Ovary (tissue), 7 donors: ENCODE measurements at regions not wholly inside any gene's neighbourhood (a gene's known extent, or its start where the extent isn't known, plus 50 kb on each side); places are given as distances from the start of the nearest gene placed in this dataset.
"Not testable (repeated sequence)": the region's sequence is repeated elsewhere in the genome, so short reads cannot be mapped to it uniquely, and the experiment has no call there.

Experiments
- DNase-seq, 5 donors: peaks; one replicate each; pipeline ENCODE4 v3.0.0-alpha.2; 2019 to 2020
- H3K27ac ChIP-seq, 2 donors: fragments of 200-600 bp; one replicate each; pipeline versions ENCODE4 v1.5.1 to v1.8.0; 2019 to 2022
- H3K27me3 ChIP-seq: fragments of 200-600 bp; one replicate; pipeline ENCODE4 v1.8.0; 2022
- H3K36me3 ChIP-seq: fragments of 200-600 bp; sonication (generic); one replicate; pipeline ENCODE4 v1.5.1; 2019
- H3K4me1 ChIP-seq: one replicate; pipeline ENCODE4 v1.8.1; 2013; ENCODE audit warnings: mild to moderate bottlenecking, moderate library complexity; ENCODE audit not compliant: insufficient read depth
- H3K4me3 ChIP-seq: fragments of 200-600 bp; sonication (generic); one replicate; pipeline ENCODE4 v1.5.1; 2017
- H3K9me3 ChIP-seq, 2 donors: fragments of 200-600 bp in 1 of 2; sonication (generic) in 1 of 2; one replicate each; pipeline versions ENCODE4 v1.5.1 to v1.8.1; 2013 to 2019; ENCODE audit warnings: mild to moderate bottlenecking in 1 of 2, moderate library complexity in 1 of 2
- CTCF ChIP-seq, 3 donors: fragments of 450-650 bp in 2 of 3; fragments of 200-600 bp in 1 of 3; IDR thresholded peaks; one replicate each; pipeline versions ENCODE4 v1.5.1 to v1.8.0; 2016 to 2022; ENCODE audit warnings: antibody characterized with exemption in 3 of 3, mild to moderate bottlenecking in 1 of 3
- EP300 ChIP-seq: sonication (generic); formaldehyde crosslinking; IDR thresholded peaks from one replicate; pipeline ENCODE4 v1.6.1; 2017; ENCODE audit warnings: antibody characterized with exemption
- POLR2A ChIP-seq: fragments of 450-650 bp; IDR thresholded peaks from one replicate; pipeline ENCODE4 v1.6.1; 2017; ENCODE audit warnings: antibody characterized with exemption, mild to moderate bottlenecking, moderate library complexity
- WGBS, 3 donors: extraction: QIAGEN DNeasy Blood & Tissue Kit in 1 of 3; methylation state at CpG; one replicate each; pipeline versions ENCODE4 v1.1.5 to v1.1.7; 2013 to 2017; 5-methylcytosine and 5-hydroxymethylcytosine counted together
- intact Hi-C, 4 donors: fragments of 100-400 bp; cut with DNase I; formaldehyde crosslinking; loops; one replicate each; pipeline versions ENCODE4 v1.11.0 to v1.15.1; 2022 to 2023
- donor health status: DM: no; HTN: no; CAD: no; lungs with moderate emphysema.
- donor health status: DM: no; HTN: no; CAD: no.
- donor health status: Bipolar disorder and iron deficiency.
- donor health status: DM: no; HTN: no; CAD: no.
- donor health status: DM: yes; HTN: yes; CAD: no.

DNA sequence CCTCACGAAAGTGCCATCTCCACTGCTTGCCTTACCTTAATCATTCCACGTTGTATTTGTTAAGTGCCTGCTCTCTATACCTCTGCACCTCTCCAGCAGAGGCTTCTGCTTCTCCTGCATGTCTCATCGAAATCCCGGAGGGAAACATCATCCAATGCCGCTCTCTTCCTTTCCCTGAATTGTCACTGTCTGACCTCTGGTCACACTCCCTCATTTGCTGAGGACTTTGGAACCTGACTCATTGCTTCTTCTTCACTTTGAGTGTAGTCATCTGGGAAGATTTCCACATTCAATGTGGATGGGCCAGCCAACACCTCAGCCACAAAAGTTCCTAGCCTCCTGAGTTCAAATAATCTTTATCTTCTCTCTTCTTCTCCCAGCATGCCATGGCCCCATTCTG, 78.9 kb upstream of the BEND6 start:
- H3K4me1 ChIP-seq, result no peaks in the 10 kb centered on the region
- no peaks in the 10 kb centered on the region for H3K9me3 ChIP-seq
- intact Hi-C loops, result no loop called here
- WGBS, 3 donors, result 94 to 96% (median 95%) methylated on average over 5 of the region's 5 CpGs
- H3K36me3 ChIP-seq, result no peaks in the 10 kb centered on the region
- H3K27me3 ChIP-seq, result no peaks in the 10 kb centered on the region
- TF ChIP-seq EP300 (no peak), POLR2A (no peak), CTCF (IDR thresholded peaks at IDR 0.05) (no peak)
- no peak for DNase-seq
- H3K27ac ChIP-seq, result no peak overlapping the region
- no peak overlapping the region for H3K4me3 ChIP-seq

DNA sequence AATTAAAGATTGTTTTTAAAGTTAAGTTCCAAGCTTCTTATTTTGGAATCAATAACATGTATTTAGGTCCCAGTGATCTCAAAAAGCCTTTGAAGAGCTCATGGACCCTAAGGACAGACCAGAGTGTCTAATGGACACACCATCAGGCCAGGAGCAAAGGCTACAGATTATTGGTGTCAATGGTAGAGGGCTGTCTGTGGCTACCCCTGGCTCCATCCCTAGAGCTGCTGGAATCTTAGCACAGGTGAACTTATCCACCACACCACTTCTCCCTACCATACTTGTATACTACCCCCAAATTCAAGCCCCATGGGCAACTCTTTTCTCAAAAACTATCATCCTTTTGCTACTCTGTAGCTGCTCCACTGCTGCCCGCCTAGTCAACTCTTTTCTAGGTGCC, 79.4 kb upstream of the BEND6 start:
- intact Hi-C loops, result no loop called here

GRCh38 chr6:56874328-56874727, 80.6 kb upstream of the BEND6 start:
- Histone ChIP-seq H3K4me1 (no peaks in the 10 kb centered on the region), H3K36me3 (no peaks in the 10 kb centered on the region), H3K4me3 (no peak overlapping the region), H3K9me3 (no peaks in the 10 kb centered on the region), H3K27ac (no peak overlapping the region), H3K27me3 (no peaks in the 10 kb centered on the region)
- TF ChIP-seq CTCF (IDR thresholded peaks at IDR 0.05) (no peak), POLR2A (no peak), EP300 (no peak)
- WGBS, 3 donors, result 83 to 93% (median 86%) methylated on average over 3 of the region's 3 CpGs
- no peak for DNase-seq
- intact Hi-C loops, result no loop called here

More for the DNA sequence above, 79.4 kb upstream of the BEND6 start:
- Histone ChIP-seq H3K27ac (no peak overlapping the region), H3K4me1 (no peaks in the 10 kb centered on the region), H3K36me3 (no peaks in the 10 kb centered on the region), H3K27me3 (no peaks in the 10 kb centered on the region), H3K9me3 (no peaks in the 10 kb centered on the region), H3K4me3 (no peak overlapping the region)
- 97 to 98% (median 98%) methylated on average over 1 of the region's 1 CpG for WGBS, 3 donors
- no peak for TF ChIP-seq EP300
- no peak for TF ChIP-seq CTCF (IDR thresholded peaks at IDR 0.05)
- TF ChIP-seq POLR2A, result no peak
- DNase-seq, result no peak

DNA sequence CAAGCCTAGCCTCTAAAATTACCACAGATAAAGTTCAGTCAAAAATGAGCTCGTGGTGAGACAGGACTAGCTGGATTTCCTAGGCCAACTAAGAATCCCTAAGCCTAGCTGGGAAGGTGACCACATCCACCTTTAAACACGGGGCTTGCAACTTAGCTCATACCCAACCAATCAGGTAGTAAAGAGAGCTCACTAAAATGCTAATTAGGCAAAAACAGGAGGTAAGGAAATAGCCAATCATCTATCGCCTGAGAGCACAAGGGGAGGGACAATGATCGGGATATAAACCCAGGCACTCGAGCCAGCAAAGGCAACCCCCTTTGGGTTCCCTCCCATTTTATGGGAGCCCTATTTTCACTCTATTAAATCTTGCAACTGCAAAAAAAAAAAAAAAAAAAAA, 84.9 kb upstream of the BEND6 start:
- H3K27ac ChIP-seq, H3K27me3 ChIP-seq, H3K9me3 ChIP-seq, DNase-seq, intact Hi-C loops, H3K36me3 ChIP-seq, H3K4me3 ChIP-seq, H3K4me1 ChIP-seq: not testable (repeated sequence)
- 87 to 91% (median 91%) methylated on average over 5 of the region's 5 CpGs for WGBS, 3 donors

DNA sequence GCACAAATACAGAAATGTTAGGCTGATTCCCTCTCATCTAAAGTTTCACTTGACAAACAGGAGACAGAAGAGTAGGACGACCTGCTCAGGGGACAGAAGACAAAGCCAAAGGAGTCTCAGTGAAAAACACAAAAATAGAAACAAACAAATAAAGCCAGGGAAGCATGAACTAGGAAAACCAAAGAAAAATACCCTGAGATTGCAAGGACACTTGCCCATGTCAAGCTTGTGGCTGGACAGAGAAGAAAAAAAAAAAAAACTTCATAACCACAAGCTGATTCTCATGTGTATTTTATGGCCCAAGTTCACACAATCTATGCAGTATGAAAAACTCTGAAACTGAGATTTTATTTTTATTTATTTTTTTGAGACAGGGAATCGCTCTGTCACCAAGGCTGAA, 85.6 kb upstream of the BEND6 start:
- Histone ChIP-seq H3K4me1 (no peaks in the 10 kb centered on the region), H3K27ac (no peak overlapping the region), H3K36me3 (no peaks in the 10 kb centered on the region), H3K27me3 (no peaks in the 10 kb centered on the region), H3K9me3 (no peaks in the 10 kb centered on the region), H3K4me3 (no peak overlapping the region)
- WGBS, 3 donors, result 82 to 88% (median 82%) methylated on average over 2 of the region's 2 CpGs
- TF ChIP-seq POLR2A, result no peak
- TF ChIP-seq EP300, result no peak
- no peak for TF ChIP-seq CTCF (IDR thresholded peaks at IDR 0.05)
- no peak for DNase-seq
- intact Hi-C loops, result no loop called here
